ENCODE measurements at regions not wholly inside any gene's neighbourhood (a gene's known extent, or its start where the extent isn't known, plus 50 kb on each side); places are given as distances from the start of the nearest gene placed in this dataset.

- ATAC-seq (ENCODE audit: low FRiP score) (no peak), DNase-seq (ENCODE audit: low spot score) (no peak)
- TF ChIP-seq, protein P1, sequence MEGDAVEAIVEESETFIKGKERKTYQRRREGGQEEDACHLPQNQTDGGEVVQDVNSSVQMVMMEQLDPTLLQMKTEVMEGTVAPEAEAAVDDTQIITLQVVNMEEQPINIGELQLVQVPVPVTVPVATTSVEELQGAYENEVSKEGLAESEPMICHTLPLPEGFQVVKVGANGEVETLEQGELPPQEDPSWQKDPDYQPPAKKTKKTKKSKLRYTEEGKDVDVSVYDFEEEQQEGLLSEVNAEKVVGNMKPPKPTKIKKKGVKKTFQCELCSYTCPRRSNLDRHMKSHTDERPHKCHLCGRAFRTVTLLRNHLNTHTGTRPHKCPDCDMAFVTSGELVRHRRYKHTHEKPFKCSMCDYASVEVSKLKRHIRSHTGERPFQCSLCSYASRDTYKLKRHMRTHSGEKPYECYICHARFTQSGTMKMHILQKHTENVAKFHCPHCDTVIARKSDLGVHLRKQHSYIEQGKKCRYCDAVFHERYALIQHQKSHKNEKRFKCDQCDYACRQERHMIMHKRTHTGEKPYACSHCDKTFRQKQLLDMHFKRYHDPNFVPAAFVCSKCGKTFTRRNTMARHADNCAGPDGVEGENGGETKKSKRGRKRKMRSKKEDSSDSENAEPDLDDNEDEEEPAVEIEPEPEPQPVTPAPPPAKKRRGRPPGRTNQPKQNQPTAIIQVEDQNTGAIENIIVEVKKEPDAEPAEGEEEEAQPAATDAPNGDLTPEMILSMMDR (IDR thresholded peaks at IDR 0.05): no peak
Observed at GRCh38 chr14:66284346-66284745, 201.8 kb upstream of the CCDC196 start.

GRCh38 chr14:66288511-66288910 lies 197.7 kb upstream of the CCDC196 start:
- ATAC-seq (ENCODE audit: low FRiP score) (no peak), DNase-seq (ENCODE audit: low spot score) (no peak)
- TF ChIP-seq, protein P1 (IDR thresholded peaks at IDR 0.05): no peak

DNA sequence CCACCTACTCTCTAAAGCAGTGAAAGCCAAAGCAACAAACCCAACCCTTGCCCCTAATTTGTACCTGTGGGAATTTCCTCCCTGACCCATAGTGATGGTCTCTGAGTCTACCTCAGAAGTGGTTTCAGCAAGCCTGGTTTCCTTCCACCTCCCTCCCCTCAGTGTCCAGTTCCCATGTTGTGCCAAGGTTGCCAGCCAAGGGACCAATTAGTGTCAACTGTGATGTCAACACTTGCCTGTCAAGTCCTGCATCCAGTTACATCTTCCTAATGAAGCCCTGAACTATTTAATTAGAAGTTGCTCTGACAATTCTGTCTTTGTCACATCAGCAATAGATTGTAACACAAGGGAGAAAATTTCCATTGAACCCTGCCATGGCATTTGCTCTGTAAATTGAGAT lies 194.4 kb upstream of the CCDC196 start:
- ATAC-seq (ENCODE audit: low FRiP score): no peak
- no peak for DNase-seq (ENCODE audit: low spot score)
- TF ChIP-seq, protein P1 (IDR thresholded peaks at IDR 0.05): no peak

DNA sequence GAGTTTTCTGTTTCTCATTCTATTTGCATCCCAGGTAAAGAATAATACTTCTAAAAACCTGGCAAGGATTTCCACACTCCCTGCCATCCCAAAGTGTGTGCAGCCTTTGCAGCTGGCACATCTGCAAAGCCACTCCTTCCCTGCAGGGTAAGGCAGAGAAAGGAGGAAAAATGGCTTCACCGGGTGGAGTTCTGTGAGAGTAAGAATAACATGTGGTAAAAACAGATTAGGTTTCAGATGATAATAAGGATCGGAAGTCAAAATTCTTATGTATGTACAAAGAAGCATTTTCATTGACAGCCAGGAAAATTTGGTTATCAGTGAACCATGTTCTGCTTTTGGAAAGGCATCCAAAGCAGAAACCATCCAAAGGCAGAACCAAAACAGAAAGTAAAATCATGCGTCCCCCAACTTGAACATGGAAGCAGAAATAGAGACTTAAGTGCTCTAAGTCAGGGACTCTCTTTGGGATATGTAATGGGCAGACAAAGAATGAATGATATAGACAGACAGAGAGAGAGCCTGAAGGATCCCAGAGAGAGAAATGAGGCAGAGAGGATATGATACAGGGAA lies 192.6 kb upstream of the CCDC196 start:
- ATAC-seq (ENCODE audit: low FRiP score): no peak
- no peak for DNase-seq (ENCODE audit: low spot score)
- TF ChIP-seq, protein P1 (IDR thresholded peaks at IDR 0.05): no peak

DNA sequence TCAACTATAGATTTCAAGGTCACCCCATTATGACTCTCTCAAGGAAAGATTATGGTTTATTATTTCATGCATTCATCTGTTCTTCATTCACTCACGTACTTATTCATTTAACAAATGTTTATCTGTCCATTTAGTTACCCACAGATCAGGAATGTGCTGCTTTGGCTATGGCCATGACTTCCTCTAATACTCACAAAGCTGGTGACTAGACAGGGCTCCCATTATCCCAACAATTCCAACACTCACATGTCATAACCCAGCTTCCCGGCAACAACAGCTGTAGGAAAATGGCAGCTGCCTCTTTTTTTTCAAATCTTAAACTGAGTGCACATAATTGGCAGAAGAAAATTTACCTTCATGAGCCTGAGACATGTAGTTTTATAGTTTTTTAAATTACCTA lies 190.8 kb upstream of the CCDC196 start:
- TF ChIP-seq, protein P1 (IDR thresholded peaks at IDR 0.05): no peak
- no peak for ATAC-seq (ENCODE audit: low FRiP score)
- DNase-seq (ENCODE audit: low spot score): no peak

DNA sequence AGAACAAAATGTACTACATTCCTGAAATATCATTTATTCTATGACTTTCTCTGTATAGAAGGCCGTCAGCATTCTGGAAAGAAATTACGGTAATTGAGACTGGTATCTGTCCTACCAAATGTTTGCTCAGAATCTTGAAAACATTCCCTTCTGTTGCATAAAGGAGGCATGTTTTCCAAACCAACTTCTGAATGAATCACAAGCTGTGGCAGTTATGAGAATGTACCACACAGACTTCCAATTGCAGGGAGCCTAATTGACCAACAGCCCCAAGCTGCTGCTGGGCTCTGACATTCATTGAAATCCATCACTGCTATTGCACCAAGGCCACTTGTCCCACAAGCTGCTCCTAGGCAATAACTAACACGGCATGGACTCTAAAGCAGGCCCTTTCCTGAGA lies 185.3 kb upstream of the CCDC196 start:
- no peak for ATAC-seq (ENCODE audit: low FRiP score)
- no peak for DNase-seq (ENCODE audit: low spot score)
- TF ChIP-seq, protein P1 (IDR thresholded peaks at IDR 0.05): no peak

DNA sequence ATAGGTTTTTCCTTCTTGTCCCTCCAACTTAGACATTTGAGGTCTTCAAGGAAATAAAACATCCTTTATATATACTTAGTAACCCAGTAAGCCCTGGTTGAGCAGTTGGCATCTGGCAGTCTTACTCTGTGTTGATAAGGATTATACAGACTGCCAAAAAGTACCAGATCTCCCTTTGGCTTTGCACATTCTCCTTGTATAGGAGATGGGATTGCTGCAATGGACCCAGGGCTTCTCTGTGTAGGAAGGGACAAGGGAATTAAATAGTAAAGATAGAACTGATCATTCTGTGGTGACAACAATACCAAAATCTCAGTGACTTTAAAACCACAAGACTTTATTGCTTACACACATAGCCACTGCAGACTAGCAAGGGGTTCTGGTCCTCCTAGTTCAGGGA lies 180.1 kb upstream of the CCDC196 start:
- ATAC-seq (ENCODE audit: low FRiP score) (no peak), DNase-seq (ENCODE audit: low spot score) (no peak)
- TF ChIP-seq, protein P1 (IDR thresholded peaks at IDR 0.05): no peak

All from omental fat pad (tissue), 3 donors.